IMR-90 (cell line): ENCODE measurements at regions not wholly inside any gene's neighbourhood (a gene's known extent, or its start where the extent isn't known, plus 50 kb on each side); places are given as distances from the start of the nearest gene placed in this dataset.

Source experiments
- ATAC-seq: fragments of 200-7000 bp; cut with Tn5 transposase; 2 replicates; pipeline ENCODE4 v1.9.1; 2020; ENCODE audit warnings: low read depth, mild to moderate bottlenecking, moderate library complexity
- BruUV-seq: library from RNA; stranded (reverse); fragments of 400-500 nt; replicated peaks from 2 replicates; lab custom pipeline; 2021; lab: Mats Ljungman, UMichigan
- CTCF ChIA-PET: fragments of 300-600 bp; formaldehyde crosslinking; extraction: SDS; loops from one replicate; lab custom pipeline; 2021; ENCODE audit warnings: antibody characterized with exemption; lab: Yijun Ruan, JAX
- POLR2A ChIA-PET: fragments of 300-600 bp; sonication (Branson Sonifier 250); formaldehyde crosslinking; loops from one replicate; lab custom pipeline; 2022; ENCODE audit warnings: antibody characterized with exemption; ENCODE audit not compliant: unreplicated experiment; lab: Charles Lee
- DNase-seq: peaks from one replicate; pipeline ENCODE4 v3.0.0; 2013
- H2AFZ ChIP-seq: replicated peaks from 2 replicates; pipeline ENCODE3; 2013; ENCODE audit warnings: low read length, mild to moderate bottlenecking; ENCODE audit not compliant: poor library complexity
- H2AK5ac ChIP-seq: 2 replicates; pipeline ENCODE4 v1.6.1; 2013; ENCODE audit warnings: low read depth, low read length, inconsistent platforms
- H2AK9ac ChIP-seq: replicated peaks from 2 replicates; pipeline ENCODE3; 2013; ENCODE audit warnings: mild to moderate bottlenecking, low read depth, low read length, moderate library complexity; ENCODE audit not compliant: poor library complexity
- H2BK120ac ChIP-seq: 2 replicates; pipeline ENCODE4 v1.6.1; 2013; ENCODE audit warnings: low read depth, low read length, inconsistent platforms
- H2BK15ac ChIP-seq: 3 replicates; pipeline ENCODE4 v1.6.1; 2013; ENCODE audit warnings: low read depth, low read length, inconsistent platforms
- H2BK20ac ChIP-seq: 2 replicates; pipeline ENCODE4 v1.6.1; 2013; ENCODE audit warnings: low read depth, mild to moderate bottlenecking, inconsistent platforms, low read length, moderate library complexity
- H2BK5ac ChIP-seq: 2 replicates; pipeline ENCODE4 v1.6.1; 2013; ENCODE audit warnings: mild to moderate bottlenecking, low read depth, low read length, inconsistent platforms; ENCODE audit not compliant: poor library complexity, severe bottlenecking
- H3K14ac ChIP-seq: replicated peaks from 2 replicates; pipeline ENCODE4 v1.6.1; 2013; ENCODE audit warnings: low read depth, low read length, inconsistent platforms
- H3K18ac ChIP-seq: 2 replicates; pipeline ENCODE4 v1.6.1; 2013; ENCODE audit warnings: low read depth, low read length, control low read depth
- H3K23ac ChIP-seq: 2 replicates; pipeline ENCODE4 v1.6.1; 2013; ENCODE audit warnings: low read depth, low read length, inconsistent platforms
- H3K27ac ChIP-seq: 2 replicates; pipeline ENCODE4 v1.5.1; 2013; ENCODE audit warnings: mild to moderate bottlenecking, control low read depth, low read length; ENCODE audit not compliant: insufficient read depth
- H3K27me3 ChIP-seq: 2 replicates; pipeline ENCODE4 v1.6.1; 2013; ENCODE audit warnings: low read length; ENCODE audit not compliant: control insufficient read depth, insufficient read depth
- H3K36me3 ChIP-seq: 2 replicates; pipeline ENCODE4 v1.6.1; 2013; ENCODE audit warnings: low read length, mixed read lengths; ENCODE audit not compliant: control insufficient read depth, insufficient read depth
- H3K4ac ChIP-seq: 2 replicates; pipeline ENCODE4 v1.6.1; 2013; ENCODE audit warnings: low read depth, low read length, inconsistent platforms
- H3K4me1 ChIP-seq: 2 replicates; pipeline ENCODE4 v1.6.1; 2013; ENCODE audit warnings: low read length, mixed read lengths; ENCODE audit not compliant: control insufficient read depth, insufficient read depth
- H3K4me2 ChIP-seq: 2 replicates; pipeline ENCODE4 v1.6.1; 2013; ENCODE audit warnings: low read depth, mild to moderate bottlenecking, control low read depth, low read length, moderate library complexity
- H3K4me3 ChIP-seq: 2 replicates; pipeline ENCODE4 v1.5.1; 2013; ENCODE audit warnings: low read depth, mild to moderate bottlenecking, control low read depth, low read length, moderate library complexity; ENCODE audit not compliant: insufficient read depth
- H3K56ac ChIP-seq: 2 replicates; pipeline ENCODE4 v1.6.1; 2013; ENCODE audit warnings: low read length, inconsistent platforms; ENCODE audit not compliant: insufficient read depth; ENCODE audit errors: extremely low read depth
- H3K79me1 ChIP-seq, 2 experiments: 2 replicates each; pipeline ENCODE4 v1.6.1; 2013; ENCODE audit warnings: low read length in 2 of 2, inconsistent platforms in 1 of 2, low read depth in 1 of 2
- H3K9ac ChIP-seq: 2 replicates; pipeline ENCODE4 v1.6.1; 2013; ENCODE audit warnings: low read depth, low read length, control low read depth
- H3K9me1 ChIP-seq: 2 replicates; pipeline ENCODE4 v1.6.1; 2013; ENCODE audit warnings: low read length, inconsistent platforms; ENCODE audit not compliant: insufficient read depth
- H3K9me3 ChIP-seq: 2 replicates; pipeline ENCODE4 v1.6.1; 2013; ENCODE audit warnings: low read length; ENCODE audit not compliant: control insufficient read depth, insufficient read depth
- H4K20me1 ChIP-seq: 2 replicates; pipeline ENCODE4 v1.6.1; 2013; ENCODE audit warnings: low read length, inconsistent platforms; ENCODE audit not compliant: insufficient read depth
- H4K5ac ChIP-seq: 2 replicates; pipeline ENCODE4 v1.6.1; 2013; ENCODE audit warnings: mild to moderate bottlenecking, low read depth, low read length, control low read depth
- H4K8ac ChIP-seq, 2 experiments: 2 replicates each; pipeline ENCODE4 v1.6.1; 2013; ENCODE audit warnings: low read depth in 2 of 2, low read length in 2 of 2, control low read depth in 1 of 2, inconsistent platforms in 1 of 2
- H4K91ac ChIP-seq: 2 replicates; pipeline ENCODE4 v1.6.1; 2013; ENCODE audit warnings: low read depth, low read length, inconsistent platforms; ENCODE audit not compliant: insufficient read depth
- BHLHE40 ChIP-seq: fragments of 150-350 bp; IDR thresholded peaks from 2 replicates; pipeline ENCODE4 v1.6.1; 2016; ENCODE audit warnings: mild to moderate bottlenecking, low read depth, low read length
- CEBPB ChIP-seq: IDR thresholded peaks from 2 replicates; pipeline ENCODE4 v1.6.1; 2012; ENCODE audit warnings: low read depth, low read length, improper control_type of control experiment
- CHD1 ChIP-seq: IDR thresholded peaks from 2 replicates; pipeline ENCODE4 v1.6.1; 2012; ENCODE audit warnings: low read depth, low read length, improper control_type of control experiment
- ELK1 ChIP-seq: fragments of 150-350 bp; IDR thresholded peaks from 2 replicates; pipeline ENCODE4 v1.6.1; 2016; ENCODE audit warnings: low read depth, mild to moderate bottlenecking, low read length, moderate library complexity, borderline replicate concordance
- FOS ChIP-seq: fragments of 150-350 bp; IDR thresholded peaks from 2 replicates; pipeline ENCODE4 v1.6.1; 2016; ENCODE audit warnings: low read depth, low read length
- MAFK ChIP-seq: IDR thresholded peaks from 2 replicates; pipeline ENCODE4 v1.6.1; 2012; ENCODE audit warnings: low read depth, low read length, improper control_type of control experiment
- MAZ ChIP-seq: IDR thresholded peaks from 2 replicates; pipeline ENCODE4 v1.6.1; 2012; ENCODE audit warnings: low read depth, mild to moderate bottlenecking, low read length, improper control_type of control experiment, moderate library complexity, borderline replicate concordance
- MXI1 ChIP-seq: IDR thresholded peaks from 2 replicates; pipeline ENCODE4 v1.6.1; 2012; ENCODE audit warnings: low read depth, mild to moderate bottlenecking, low read length, moderate library complexity, borderline replicate concordance
- NFE2L2 ChIP-seq: fragments of 150-350 bp; IDR thresholded peaks from 2 replicates; pipeline ENCODE4 v1.6.1; 2016; ENCODE audit warnings: low read depth, mild to moderate bottlenecking, low read length
- POLR2A ChIP-seq: IDR thresholded peaks from 2 replicates; pipeline ENCODE4 v1.6.1; 2012; ENCODE audit warnings: mild to moderate bottlenecking, low read depth, low read length
- RAD21 ChIP-seq: IDR thresholded peaks from 2 replicates; pipeline ENCODE4 v1.6.1; 2012; ENCODE audit warnings: low read length, improper control_type of control experiment
- RCOR1 ChIP-seq: IDR thresholded peaks from 2 replicates; pipeline ENCODE4 v1.6.1; 2012; ENCODE audit warnings: mild to moderate bottlenecking, low read length, improper control_type of control experiment; ENCODE audit not compliant: insufficient replicate concordance
- RFX5 ChIP-seq: IDR thresholded peaks from 2 replicates; pipeline ENCODE4 v1.8.0; 2012; ENCODE audit warnings: low read depth, mild to moderate bottlenecking, low read length, moderate library complexity
- SMC3 ChIP-seq: fragments of 150-350 bp; IDR thresholded peaks from 2 replicates; pipeline ENCODE4 v1.6.1; 2016; ENCODE audit warnings: low read depth, mild to moderate bottlenecking, antibody characterized with exemption, low read length, moderate library complexity
- WGBS, 2 experiments: methylation state at CpG; one replicate each; pipeline versions ENCODE4 v1.1.5 to v1.1.7; 2013; ENCODE audit warnings: missing lambda C conversion rate in 2 of 2; ENCODE audit not compliant: insufficient read length in 1 of 2; ENCODE audit errors: extremely low coverage in 2 of 2; 5-methylcytosine and 5-hydroxymethylcytosine counted together
- dilution Hi-C: fragments of 300-500 bp; cut with HindIII; formaldehyde crosslinking; loops from one replicate; pipeline ENCODE4 v1.14.3; 2018; ENCODE audit warnings: low sequenced_read_pairs; ENCODE audit not compliant: unreplicated experiment
- in situ Hi-C: fragments of 300-500 bp; cut with MboI; formaldehyde crosslinking; loops from 3 replicates; pipeline ENCODE4 v1.14.3; 2019; ENCODE audit warnings: low sequenced_read_pairs, inconsistent platforms, mixed read lengths
- intact Hi-C: fragments of 100-400 bp; cut with micrococcal nuclease; formaldehyde crosslinking; loops from 2 replicates; pipeline ENCODE4 v1.10.0; 2022
- TF ChIP-seq, protein P1 (sequence below): fragments of 150-350 bp; IDR thresholded peaks from 2 replicates; pipeline ENCODE4 v1.6.1; 2017; ENCODE audit warnings: mild to moderate bottlenecking, antibody characterized with exemption, low read length, low read depth
- TF ChIP-seq, protein P2 (sequence below): conservative IDR thresholded peaks from 2 replicates; pipeline ENCODE4 v1.5.1; 2012; ENCODE audit warnings: mild to moderate bottlenecking, low read depth, low read length, improper control_type of control experiment

- H3K56ac ChIP-seq = no peak overlapping the region
- intact Hi-C loops = no loop called here
- no peaks in the 10 kb centered on the region for H3K9me3 ChIP-seq
- no peaks in the 10 kb centered on the region for H3K79me1 ChIP-seq
- WGBS, 2 experiments = no CpG with 5 or more reads among the region's 1 CpG
- peak; percentile 72 for ATAC-seq
- peak overlapping the region; percentile 56; the same call in 1 of the 2 replicates for H4K91ac ChIP-seq
- no peaks in the 10 kb centered on the region for H4K20me1 ChIP-seq
- H2AK5ac ChIP-seq = 0 out of 2 replicates have a peak overlapping the region, but pooled peaks have one; percentile 51
- no peak overlapping the region for H3K9ac ChIP-seq
- H3K23ac ChIP-seq = no peak overlapping the region
- H3K4me2 ChIP-seq = no peak overlapping the region
- H2BK5ac ChIP-seq = no peak overlapping the region
- H3K14ac ChIP-seq = 0 out of 2 replicates have a peak overlapping the region, but pooled peaks have one; percentile 15
- DNase-seq = peak; percentile 64
- dilution Hi-C loops = no loop called here
- no peak overlapping the region for H3K27ac ChIP-seq
- peak overlapping the region in 1 of 2 experiments; percentile 11; a peak in 1 of 4 replicates for H4K8ac ChIP-seq
- in situ Hi-C loops = no loop called here
- no peaks in the 10 kb centered on the region for H3K27me3 ChIP-seq
- TF ChIP-seq RAD21 (no peak), RCOR1 (no peak), FOS (no peak), MAFK (no peak), CHD1 (no peak), ELK1 (no peak), RFX5 (no peak), BHLHE40 (no peak), MAZ (no peak), MXI1 (no peak), NFE2L2 (no peak), SMC3 (no peak), POLR2A (no peak), CEBPB (no peak)
- TF ChIP-seq, protein P1, sequence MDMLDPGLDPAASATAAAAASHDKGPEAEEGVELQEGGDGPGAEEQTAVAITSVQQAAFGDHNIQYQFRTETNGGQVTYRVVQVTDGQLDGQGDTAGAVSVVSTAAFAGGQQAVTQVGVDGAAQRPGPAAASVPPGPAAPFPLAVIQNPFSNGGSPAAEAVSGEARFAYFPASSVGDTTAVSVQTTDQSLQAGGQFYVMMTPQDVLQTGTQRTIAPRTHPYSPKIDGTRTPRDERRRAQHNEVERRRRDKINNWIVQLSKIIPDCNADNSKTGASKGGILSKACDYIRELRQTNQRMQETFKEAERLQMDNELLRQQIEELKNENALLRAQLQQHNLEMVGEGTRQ = no peak
- TF ChIP-seq, protein P2, sequence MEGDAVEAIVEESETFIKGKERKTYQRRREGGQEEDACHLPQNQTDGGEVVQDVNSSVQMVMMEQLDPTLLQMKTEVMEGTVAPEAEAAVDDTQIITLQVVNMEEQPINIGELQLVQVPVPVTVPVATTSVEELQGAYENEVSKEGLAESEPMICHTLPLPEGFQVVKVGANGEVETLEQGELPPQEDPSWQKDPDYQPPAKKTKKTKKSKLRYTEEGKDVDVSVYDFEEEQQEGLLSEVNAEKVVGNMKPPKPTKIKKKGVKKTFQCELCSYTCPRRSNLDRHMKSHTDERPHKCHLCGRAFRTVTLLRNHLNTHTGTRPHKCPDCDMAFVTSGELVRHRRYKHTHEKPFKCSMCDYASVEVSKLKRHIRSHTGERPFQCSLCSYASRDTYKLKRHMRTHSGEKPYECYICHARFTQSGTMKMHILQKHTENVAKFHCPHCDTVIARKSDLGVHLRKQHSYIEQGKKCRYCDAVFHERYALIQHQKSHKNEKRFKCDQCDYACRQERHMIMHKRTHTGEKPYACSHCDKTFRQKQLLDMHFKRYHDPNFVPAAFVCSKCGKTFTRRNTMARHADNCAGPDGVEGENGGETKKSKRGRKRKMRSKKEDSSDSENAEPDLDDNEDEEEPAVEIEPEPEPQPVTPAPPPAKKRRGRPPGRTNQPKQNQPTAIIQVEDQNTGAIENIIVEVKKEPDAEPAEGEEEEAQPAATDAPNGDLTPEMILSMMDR = no peak
- no peak overlapping the region for H3K4me3 ChIP-seq
- ChIA-PET POLR2A (interaction anchor here (0.6 kb wide), 2 partner anchors 282 to 286 kb away, joined by 3 to 8 read pairs; no protein-coding TSS in a partner anchor), CTCF (no interaction called here)
- H2BK20ac ChIP-seq = peak overlapping the region; percentile 83
- peak overlapping the region; percentile 60; the same call in 1 of the 2 replicates for H3K18ac ChIP-seq
- H3K36me3 ChIP-seq = no peaks in the 10 kb centered on the region
- H3K4me1 ChIP-seq = peaks cover 7% of the 10 kb centered on the region
- H2AK9ac ChIP-seq = peak overlapping the region; percentile 17
- H2AFZ ChIP-seq = peak overlapping the region; percentile 67
- no TSS peak for BruUV-seq
- H3K4ac ChIP-seq = peak overlapping the region; percentile 17; the same call in 1 of the 2 replicates
- 0 out of 2 replicates have a peak, but pooled peaks cover 9% of the 10 kb centered on the region for H3K9me1 ChIP-seq
- H2BK120ac ChIP-seq = peak overlapping the region; percentile 59
- peak overlapping the region; percentile 87; the same call in 2 of the 3 replicates for H2BK15ac ChIP-seq
- H4K5ac ChIP-seq = peak overlapping the region; percentile 13; the same call in 1 of the 2 replicates
Measured at GRCh38 chr1:221418346-221418745, 323.5 kb downstream of the DUSP10 start.
